Dedifferentiated amniotic fluid mesenchymal stem cell (primary cell): ENCODE measurements at regions not wholly inside any gene's neighbourhood (a gene's known extent, or its start where the extent isn't known, plus 50 kb on each side); places are given as distances from the start of the nearest gene placed in this dataset.
A peak's percentile ranks its signal among the peaks of the same experiment; 100 is the strongest.

ENCODE experiments used
- DNase-seq: peaks from one replicate; pipeline ENCODE4 v3.0.0-alpha.2; 2016; ENCODE audit errors: extremely low spot score

GRCh38 chr20:11717562-11717961 is 200.1 kb upstream of the BTBD3 start:
- no peak for DNase-seq

DNA sequence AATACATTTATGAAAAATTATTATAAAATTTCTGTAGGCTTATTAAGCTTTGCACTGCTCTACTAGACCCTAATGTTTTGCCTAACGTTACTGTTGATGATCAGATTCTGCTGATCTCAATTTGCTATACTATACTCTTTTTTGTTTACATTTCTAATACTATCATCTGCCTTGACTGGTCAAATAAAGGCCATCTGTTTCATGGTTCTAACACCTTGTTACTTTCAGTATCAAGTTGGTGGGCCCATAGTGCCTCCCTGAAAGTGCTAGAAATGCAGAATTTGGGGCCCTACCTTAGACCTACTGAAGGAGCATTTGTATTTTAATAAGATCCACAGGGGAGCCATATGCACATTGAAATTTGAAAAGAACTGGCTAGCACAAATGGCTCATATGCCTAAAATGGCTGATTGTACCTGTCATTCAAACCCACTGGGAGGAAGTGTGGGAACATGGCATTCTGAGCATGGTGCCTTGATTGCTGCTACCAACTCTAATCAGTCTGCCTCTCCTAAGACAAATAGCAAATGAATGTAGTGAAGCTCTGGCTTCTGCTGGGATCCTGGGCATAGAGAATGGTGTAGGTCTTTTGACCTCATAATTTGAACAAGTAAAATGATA is 199.1 kb upstream of the BTBD3 start:
- no peak for DNase-seq

- DNase-seq: no peak
Observed at GRCh38 chr20:11719153-11719552, 198.5 kb upstream of the BTBD3 start.

DNA sequence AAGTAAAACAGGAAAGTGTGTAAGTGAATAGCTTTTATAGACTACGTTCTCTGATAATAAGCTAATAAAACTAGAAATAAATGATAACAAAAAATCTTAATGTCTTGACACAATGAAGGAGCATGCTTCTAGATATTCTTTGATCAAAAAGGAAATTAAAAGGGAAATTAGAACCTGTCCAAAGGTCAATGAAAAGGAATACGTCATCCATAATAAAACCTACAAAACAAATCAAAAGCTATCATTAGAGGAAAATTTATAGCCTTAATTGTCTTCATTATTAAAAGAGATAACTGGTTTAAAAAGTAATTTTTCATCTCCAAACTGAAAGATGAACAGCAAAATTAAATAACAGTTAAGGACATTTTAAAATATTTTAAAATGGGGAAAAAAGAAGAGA is 196.3 kb upstream of the BTBD3 start:
- no peak for DNase-seq

- no peak for DNase-seq
Observed at GRCh38 chr20:11724097-11724496, 193.6 kb upstream of the BTBD3 start.

GRCh38 chr20:11726026-11726425 is 191.7 kb upstream of the BTBD3 start:
- DNase-seq: no peak

GRCh38 chr20:11727708-11728107 is 190.0 kb upstream of the BTBD3 start:
- DNase-seq: no peak

GRCh38 chr20:11728937-11729336 is 188.8 kb upstream of the BTBD3 start:
- DNase-seq: no peak

DNA sequence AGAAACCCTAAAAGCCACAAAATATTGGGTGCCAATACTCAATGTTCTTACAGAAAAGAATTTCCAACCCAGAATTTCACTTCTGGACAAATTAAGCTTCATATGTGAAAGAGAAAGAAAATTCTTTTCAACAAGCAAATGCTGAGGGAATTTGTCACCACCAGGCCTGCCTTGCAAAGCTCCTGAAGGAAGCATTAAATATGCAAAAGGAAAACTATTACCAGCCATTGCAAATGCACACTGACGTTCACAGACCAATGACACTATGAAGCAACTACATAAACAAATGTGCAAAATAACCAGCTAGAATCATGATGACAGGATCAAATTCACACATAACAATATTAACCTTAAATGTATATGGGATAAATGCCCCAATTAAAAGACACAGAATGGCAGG is 187.9 kb upstream of the BTBD3 start:
- no peak for DNase-seq

DNA sequence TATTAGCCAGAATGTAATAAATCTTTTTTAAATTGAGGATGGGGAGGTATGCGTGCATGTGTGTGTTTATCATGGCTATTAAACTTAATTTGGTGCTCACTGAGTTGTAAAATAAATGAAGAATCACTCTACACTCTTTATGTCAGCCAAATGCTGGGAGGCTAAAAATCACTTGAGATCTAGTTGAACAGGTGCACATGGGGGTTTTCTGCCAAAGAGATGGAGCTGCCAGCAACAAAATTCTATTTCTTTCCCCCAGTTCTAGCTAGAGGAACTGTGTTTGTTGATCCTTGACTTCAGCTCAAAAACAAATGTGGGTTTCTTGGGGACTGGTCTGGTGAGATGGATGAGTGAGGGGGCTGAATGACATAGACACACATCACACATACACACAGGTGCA is 183.3 kb upstream of the BTBD3 start:
- DNase-seq: no peak

- DNase-seq: no peak
Observed at GRCh38 chr20:11738852-11739251, 178.8 kb upstream of the BTBD3 start.

GRCh38 chr20:11740975-11741374 is 176.7 kb upstream of the BTBD3 start:
- no peak for DNase-seq

GRCh38 chr20:11745145-11745544 is 172.5 kb upstream of the BTBD3 start:
- DNase-seq: no peak

DNA sequence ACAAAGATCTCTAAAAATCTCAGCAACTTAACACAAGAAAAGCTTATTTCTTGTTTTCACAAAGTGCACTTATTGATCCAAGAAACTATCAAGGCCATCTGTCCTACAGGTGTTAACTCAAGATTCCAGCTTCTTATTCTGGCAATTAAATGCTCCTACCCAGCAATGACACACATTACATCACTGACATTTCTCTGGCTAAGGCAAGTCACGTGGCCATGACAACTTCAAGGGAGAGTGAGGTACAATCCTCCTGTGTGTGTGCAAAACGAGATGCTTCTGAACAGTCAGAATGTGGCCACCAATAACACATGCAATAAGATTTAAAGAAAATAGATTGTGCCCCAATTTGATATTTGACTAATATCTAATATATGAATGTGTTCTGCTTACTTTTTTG is 169.3 kb upstream of the BTBD3 start:
- DNase-seq: no peak

- no peak for DNase-seq
Observed at GRCh38 chr20:11752336-11752735, 165.4 kb upstream of the BTBD3 start.

DNA sequence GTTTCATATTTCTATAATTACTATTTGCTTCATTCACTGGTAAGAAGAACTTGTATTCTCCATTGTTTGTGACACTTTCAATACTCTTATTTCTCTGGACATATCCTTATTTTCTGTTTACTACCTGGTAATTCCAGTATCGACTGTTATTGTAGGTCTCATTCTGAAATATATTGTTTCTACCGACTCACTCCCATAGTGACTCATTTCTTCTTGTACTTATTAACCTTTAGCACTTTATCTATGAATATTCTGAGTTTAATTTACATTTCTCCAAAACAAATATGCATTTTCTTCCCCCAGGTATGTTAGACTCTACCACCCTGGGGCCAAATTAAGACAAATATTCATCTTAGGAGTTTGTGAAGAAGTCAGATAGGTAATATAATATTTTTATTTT is 164.5 kb upstream of the BTBD3 start:
- no peak for DNase-seq

DNA sequence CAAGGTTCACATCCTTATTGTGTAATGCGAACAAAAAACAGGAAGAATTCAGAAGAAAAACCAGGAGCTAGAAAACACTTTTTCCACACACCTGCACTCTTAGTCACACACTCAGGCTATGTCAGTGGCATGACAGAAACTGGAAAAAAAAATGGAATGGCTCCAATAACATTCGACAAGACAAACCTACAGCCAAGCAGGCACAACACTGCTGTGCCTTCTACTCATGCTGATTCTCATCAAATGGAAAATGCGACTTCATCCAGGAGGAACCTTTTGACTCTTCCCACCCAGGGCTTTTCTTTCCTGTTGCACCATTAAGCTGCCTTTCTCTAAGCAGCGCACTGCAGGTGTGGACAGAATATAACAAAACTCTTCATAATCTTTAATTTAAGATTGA is 163.2 kb upstream of the BTBD3 start:
- no peak for DNase-seq

DNA sequence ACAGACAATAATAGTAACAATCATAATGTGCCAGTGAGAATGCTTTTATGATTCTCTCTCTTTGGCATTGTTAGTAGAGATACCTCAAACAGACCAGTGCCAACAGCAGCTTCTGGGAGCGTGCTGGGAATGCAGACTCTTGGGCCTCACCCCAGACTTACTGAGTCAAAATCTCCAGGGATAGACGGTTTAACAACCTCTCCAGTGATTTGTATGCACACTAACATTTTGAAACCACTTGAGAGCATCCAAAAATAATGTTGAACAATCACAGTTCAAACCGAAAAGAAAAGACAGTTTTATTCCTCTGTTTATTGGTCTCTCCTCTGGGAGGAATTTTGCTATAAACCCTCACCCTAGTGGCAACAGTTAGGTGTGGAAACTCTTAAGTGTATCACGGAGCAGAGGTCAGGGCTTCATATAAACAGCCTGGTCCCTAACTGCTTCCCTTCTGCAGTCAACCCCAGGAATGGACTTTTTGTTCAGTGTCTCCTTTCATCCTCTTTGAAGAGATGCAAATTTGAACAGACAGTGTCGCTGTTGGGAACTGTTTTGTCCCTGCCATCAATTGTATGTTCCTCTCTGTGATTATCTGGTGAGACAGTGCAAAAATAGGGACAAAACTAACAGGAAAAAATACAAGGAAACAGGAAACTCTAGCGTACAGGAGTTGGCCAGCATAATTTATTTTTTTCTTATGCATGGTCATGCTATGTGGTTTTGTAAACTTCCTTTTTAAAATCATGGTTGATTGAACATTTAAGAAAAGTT is 162.4 kb upstream of the BTBD3 start:
- no peak for DNase-seq

DNA sequence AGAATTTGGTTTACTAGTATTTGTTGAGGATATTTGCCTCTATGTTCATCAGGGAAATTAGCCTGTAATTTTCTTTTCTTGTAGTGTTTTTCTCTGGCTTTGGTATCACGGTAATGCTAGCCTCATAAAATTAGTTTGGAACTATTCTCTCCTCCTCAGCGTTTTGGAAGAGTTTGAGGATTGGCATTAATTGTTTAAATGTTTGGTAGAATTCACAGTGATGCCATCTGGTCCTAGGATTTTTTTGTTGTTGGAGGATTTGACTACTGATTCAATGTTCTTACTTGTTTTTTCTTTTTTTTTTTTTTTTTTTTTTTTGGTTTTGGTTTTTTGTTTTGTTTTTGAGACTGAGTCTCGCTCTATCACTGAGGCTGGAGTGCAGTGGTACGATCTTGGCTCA is 156.2 kb upstream of the BTBD3 start:
- DNase-seq: no peak

- peak; percentile 20 for DNase-seq
Observed at GRCh38 chr20:11766961-11767360, 150.7 kb upstream of the BTBD3 start.

GRCh38 chr20:11769825-11770224 is 147.9 kb upstream of the BTBD3 start:
- DNase-seq: no peak

GRCh38 chr20:11772226-11772730 is 145.4 kb upstream of the BTBD3 start:
- DNase-seq: no peak

GRCh38 chr20:11776687-11777086 is 141.0 kb upstream of the BTBD3 start:
- no peak for DNase-seq
